Suppressor macrophage treated with lipopolysaccharide for 4 hours (primary cell): ENCODE measurements at regions not wholly inside any gene's neighbourhood (a gene's known extent, or its start where the extent isn't known, plus 50 kb on each side); places are given as distances from the start of the nearest gene placed in this dataset.
"Not testable (repeated sequence)": the region's sequence is repeated elsewhere in the genome, so short reads cannot be mapped to it uniquely, and the experiment has no call there.

ENCODE experiments used
- DNase-seq: peaks from one replicate; pipeline ENCODE4 v3.0.0-alpha.2; 2020

DNA sequence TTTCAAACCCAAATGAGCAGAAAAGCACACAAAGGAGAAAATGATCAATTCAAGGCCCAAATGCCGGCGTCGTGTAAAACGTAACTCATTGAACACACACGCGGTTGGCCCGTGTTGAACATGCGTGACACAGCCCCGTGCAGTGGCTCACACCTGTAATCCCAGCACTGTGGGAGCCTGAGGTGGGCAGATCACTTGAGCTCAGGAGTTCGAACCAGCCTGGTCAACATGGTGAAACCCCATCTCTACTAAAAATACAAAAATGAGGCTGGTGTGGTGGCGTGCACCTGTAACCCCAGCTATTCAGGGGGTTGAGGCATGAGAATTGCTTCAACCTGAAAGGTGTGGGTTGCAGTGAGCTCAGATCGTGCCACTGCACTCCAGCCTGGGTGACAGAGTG, 156.7 kb upstream of the KLF6 start:
- DNase-seq: no peak

- DNase-seq: no peak
Observed at GRCh38 chr10:3936422-3937040, 151.5 kb upstream of the KLF6 start.

DNA sequence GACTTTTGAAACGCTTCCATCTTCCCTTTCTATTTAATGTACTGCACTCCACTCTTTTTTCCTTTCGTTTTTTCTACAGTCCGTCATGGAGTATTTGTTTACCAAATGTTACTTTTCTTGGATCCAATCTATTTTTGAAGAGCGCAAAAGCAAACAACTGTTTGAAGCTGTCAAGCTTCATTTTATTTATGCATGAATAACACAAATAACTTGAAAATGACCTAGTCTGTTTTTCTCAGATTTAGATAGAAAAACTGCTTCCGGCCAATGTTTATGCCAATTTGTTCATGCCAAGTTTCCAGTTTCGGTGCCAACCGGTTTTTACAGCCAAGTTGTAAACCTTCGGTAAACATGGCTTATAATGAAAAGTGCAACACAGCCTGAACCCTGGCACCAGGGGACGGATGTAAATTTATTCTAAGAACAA, 150.9 kb upstream of the KLF6 start:
- DNase-seq: no peak

- DNase-seq: peak; percentile 33
Observed at GRCh38 chr10:3935141-3935540, 150.1 kb upstream of the KLF6 start.

DNA sequence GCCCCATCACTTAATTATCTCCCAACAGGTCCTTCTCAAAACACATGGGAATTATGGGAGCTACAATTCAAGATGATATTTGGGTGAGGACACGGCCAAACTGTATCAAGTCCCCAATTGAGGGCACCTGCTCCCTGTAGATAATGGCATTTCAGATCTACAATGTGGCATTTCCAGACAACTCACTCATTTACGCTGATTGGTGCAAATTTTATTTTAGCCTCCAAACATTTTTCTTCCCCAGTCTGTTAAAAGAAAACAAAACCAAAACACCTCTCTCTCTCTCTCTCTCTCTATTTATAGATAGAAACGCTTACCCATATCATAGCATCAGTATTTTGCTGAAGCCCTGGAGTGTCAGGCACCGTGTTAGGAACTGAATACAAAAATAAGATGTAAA, 148.7 kb upstream of the KLF6 start:
- peak; percentile 15 for DNase-seq

DNA sequence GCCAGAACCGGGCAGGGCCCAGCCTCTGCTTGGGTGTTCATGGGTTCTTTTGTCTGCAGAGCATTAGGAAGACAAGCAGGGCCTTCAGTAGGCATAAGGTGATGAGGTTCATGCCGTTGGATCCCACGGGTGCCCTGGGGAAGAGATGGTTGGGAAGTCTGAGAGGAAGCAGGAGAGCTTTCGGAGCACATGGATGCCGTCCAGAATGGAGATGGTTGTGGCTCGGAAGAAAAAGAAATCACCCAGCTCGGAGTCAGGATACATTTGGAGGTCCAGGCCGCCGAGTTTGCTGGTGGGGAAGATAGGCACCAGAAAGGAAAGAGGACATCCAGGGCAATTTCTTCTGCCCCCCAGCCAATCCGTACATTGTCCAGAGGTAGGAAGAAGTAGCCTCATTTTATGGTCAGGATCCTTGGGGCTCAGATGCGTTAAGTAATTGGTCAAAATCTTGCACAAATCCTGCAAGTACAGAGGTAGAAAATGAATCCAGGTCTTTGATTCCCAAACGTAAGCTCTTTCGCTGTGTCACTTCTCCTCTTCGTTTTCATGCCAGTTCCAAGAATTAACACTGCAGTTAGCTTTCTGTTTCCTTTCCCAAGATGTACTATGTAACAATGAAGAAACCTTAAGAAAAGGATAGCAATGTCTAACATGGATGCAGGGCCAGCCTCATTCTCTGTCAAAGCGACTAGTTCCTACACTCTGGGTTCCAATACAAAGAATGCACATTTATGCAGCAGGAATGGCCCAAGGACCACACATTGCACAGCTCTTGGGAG, 147.8 kb upstream of the KLF6 start:
- peak; percentile 86 for DNase-seq

DNA sequence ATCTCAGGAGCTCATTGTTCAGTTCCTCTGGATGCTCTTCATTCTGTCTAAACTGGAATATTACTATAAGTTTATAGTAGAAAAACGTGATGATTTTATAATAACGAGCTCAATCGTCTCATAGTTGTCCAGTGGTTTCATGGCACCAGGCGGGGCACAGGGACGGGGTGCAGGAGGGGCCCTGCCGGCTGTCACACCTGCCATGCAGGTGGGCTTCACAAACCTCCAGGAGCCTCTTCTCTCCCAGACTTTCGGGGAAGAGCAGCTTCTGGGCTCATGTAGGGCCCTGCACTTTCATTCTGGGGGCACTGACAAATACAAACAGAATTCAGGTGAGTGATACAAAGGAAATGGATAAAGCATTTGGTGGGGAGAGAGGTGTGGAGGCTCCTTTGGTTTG, 146.9 kb upstream of the KLF6 start:
- DNase-seq: no peak

DNA sequence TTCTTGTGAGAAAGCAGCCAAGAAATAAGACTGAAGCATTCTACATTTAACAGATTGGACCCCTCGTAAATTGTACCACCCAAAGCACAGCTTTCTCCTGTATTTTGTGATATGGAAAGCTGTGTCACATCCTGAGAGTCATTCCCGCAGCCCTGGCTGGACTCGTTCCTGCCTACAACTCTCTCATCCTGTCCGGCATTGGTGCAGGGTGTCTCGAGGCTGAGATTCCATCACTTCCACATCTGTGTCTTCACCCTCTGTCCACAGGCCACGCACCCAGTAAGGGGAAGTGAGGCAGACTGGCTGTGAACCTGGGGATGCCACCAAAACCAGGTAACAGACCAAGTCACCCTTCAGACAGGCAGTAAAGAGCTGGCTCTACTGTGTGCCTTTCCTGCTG, 146.2 kb upstream of the KLF6 start:
- DNase-seq: no peak

DNA sequence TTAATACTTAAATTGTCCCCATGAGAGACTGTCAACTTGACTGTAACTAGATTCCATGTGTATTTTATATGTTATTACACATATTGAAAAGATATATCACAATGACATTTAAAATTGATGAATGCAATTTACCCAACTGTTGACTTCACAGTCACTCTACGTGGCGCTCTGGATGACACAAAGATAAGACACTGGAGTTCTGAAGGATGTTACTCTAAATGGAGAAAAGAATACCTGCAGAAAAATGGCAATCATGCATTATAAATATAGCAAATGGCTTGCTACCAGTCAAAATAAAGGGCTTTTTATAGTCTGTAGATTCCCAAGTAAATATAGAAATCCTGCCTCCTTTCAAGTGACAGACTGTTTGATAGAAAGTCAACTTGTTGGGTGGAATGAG, 143.6 kb upstream of the KLF6 start:
- DNase-seq: no peak

GRCh38 chr10:3928078-3928477, 143.1 kb upstream of the KLF6 start:
- DNase-seq: no peak

DNA sequence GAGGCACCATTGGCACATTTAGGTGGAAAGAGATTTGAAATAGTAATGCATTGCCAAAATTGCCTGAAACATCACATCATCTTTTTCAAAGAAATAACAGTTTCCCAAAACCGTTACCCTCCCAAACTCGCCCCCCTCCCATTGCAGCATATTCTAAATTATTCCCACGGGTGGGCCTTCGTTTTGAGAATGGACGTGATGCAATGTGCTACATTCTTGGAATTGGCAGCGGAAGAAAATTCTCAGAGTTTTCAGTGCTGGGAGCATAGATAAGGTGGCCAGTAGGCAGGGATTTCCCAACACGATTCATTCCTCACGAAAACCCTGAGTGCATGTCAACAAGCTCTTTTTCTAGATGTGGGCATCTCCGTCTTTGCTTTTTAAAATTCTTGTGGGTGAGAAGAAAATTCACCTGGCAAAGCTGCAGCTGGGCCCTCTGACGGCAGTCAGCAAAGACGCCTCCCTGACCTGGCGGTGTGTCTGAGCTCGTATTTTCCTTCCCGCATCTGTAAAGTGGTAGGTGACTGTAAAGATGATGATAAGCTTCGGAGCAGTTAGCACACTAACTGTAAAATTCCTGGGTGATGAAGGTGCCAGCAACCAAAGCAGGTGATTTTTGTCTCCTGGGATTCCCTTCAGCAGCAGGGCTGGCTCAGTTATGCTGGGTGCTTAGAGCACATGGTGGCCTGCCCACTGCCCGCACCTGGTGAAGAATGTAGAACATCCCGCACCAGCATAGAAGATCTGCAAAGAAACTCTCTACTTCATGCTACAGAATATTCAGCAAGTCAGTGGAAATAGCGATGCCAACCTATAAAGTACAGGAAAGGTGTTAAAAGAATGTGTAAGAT, 141.9 kb upstream of the KLF6 start:
- DNase-seq: no peak

- no peak for DNase-seq
Observed at GRCh38 chr10:3926258-3926657, 141.2 kb upstream of the KLF6 start.

- no peak for DNase-seq
Observed at GRCh38 chr10:3925184-3925583, 140.2 kb upstream of the KLF6 start.

- peak; percentile 72 for DNase-seq
Observed at GRCh38 chr10:3924344-3924743, 139.3 kb upstream of the KLF6 start.

DNA sequence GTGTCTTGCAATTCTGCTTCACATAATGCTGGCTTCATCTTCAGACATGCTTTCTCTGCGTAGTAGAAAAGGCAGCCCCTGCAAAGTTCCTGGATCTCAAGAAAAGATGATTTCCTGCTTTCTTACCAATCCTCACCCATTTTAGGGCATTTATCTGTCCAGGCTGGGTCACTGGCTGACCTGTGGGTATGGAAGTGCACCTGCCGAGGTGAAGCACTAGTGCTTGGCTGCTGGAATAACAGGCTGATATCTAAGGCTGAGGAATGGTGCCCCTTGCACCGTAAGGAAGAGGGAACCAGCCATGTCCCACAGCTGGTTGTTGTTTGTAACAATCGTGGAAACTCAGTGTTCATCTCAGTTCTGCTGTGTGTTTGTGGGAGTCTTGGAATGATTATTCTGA, 138.0 kb upstream of the KLF6 start:
- DNase-seq: no peak

- no peak for DNase-seq
Observed at GRCh38 chr10:3919709-3920308, 134.8 kb upstream of the KLF6 start.

DNA sequence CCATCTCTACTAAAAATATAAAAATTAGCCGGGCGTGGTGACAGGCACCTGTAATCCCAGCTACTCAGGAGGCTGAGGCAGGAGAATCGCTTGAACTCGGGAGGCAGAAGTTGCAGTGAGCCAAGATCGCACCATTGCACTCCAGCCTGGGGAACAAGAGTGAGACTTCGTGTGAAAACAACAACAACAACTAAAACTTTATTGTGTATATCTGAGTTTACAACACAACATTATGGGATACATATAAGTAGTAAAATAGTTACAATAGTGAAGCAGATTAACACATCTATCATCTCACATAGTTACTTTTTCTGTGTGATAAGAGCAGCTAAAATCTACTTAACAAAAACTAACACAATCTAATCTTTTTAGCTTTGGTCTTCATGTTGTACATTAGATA, 132.4 kb upstream of the KLF6 start:
- not testable (repeated sequence) for DNase-seq

DNA sequence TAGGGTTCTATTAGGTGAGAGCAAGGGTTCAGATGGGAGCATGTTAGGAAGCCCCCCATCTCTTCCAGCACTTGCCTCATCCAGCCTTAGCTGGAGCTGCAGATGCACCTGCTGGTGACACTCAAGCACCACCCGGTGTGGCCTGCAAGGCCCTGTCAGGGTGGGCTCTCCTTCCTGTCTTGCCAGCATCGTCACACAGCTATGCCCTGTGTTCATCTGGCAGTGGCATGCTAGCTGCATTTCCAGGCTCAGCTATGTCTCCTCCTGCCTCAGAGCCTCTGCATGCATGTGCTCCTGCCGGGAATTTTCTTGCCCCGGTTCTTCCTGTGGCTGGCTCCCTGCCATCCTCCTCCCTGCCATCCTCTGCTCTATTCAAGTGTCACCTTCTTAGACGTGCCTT, 129.7 kb upstream of the KLF6 start:
- DNase-seq: no peak

DNA sequence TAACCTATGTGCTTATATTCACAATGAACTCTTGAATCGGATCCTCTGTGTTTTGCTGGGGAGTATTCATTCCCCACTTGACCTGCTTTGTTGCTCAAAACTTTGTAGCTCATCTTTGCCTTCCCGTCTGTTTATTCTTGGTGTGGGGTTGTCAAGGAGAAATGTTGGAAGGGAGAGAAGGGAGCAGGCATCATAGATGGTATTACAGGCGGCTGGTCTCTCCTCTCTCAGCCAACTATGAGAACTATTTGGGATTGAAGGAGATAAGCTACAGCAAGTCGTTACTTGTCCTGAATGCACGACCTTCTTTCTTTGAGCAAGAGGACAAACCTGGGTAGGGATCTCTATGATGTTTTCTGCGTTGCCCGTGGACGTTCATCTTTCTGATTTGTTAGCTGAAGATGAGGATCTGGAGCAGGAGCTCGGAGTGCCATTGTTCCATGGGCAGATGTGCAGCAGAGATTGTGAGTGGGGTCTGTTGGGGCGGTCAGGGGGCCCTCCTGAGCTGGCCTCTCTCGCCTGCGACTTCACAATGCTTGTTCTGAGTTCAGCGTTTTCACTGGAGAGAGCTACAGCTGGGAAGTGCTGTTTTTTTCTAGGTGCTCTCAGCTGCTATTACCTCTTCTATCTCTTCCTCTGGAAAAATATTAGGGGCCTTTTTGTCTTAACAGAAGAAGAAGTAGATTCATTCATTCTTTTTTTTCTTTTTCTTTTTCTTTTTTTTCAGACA, 126.9 kb upstream of the KLF6 start:
- no peak for DNase-seq

GRCh38 chr10:3911241-3911640, 126.2 kb upstream of the KLF6 start:
- no peak for DNase-seq

GRCh38 chr10:3909339-3909738, 124.3 kb upstream of the KLF6 start:
- DNase-seq: no peak

DNA sequence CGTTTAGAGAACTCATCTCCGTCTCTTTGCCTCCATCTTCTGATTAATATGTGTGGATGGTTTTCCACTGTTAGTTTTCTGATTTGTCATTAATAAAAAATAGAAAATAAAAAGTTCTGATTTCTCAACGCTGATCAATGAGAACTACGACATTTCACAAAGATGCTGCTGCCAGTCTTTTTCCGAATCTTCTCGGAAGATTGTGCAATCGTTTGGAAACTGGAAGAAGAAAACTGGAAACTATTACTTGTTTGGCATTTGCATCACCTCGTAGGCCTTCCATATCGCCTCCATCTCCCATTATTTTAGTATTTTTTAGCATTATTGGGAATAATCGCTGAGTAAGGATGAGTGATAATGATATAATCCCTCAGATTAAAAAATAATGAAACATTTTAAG, 123.2 kb upstream of the KLF6 start:
- no peak for DNase-seq

- DNase-seq: no peak
Observed at GRCh38 chr10:3907514-3907913, 122.5 kb upstream of the KLF6 start.
